Sigmoid colon (tissue), 6 donors: ENCODE measurements at regions not wholly inside any gene's neighbourhood (a gene's known extent, or its start where the extent isn't known, plus 50 kb on each side); places are given as distances from the start of the nearest gene placed in this dataset.

Experiments used
- DNase-seq: peaks from one replicate; pipeline ENCODE4 v3.0.0-alpha.2; 2019
- H3K27ac ChIP-seq, 4 donors: fragments of 200-600 bp; sonication (generic); one replicate each; pipeline ENCODE4 v1.5.1; 2016 to 2019; ENCODE audit warnings: mild to moderate bottlenecking in 1 of 4
- H3K27me3 ChIP-seq, 3 donors: fragments of 200-600 bp; sonication (generic); one replicate each; pipeline ENCODE4 v1.5.1; 2019; ENCODE audit warnings: mild to moderate bottlenecking in 1 of 3
- H3K36me3 ChIP-seq, 4 donors: fragments of 200-600 bp; sonication (generic); one replicate each; pipeline ENCODE4 v1.5.1; 2016 to 2019
- H3K4me1 ChIP-seq, 4 donors: fragments of 200-600 bp; sonication (generic); one replicate each; pipeline ENCODE4 v1.5.1; 2017 to 2019
- H3K4me3 ChIP-seq, 4 donors: fragments of 200-600 bp; sonication (generic); one replicate each; pipeline ENCODE4 v1.5.1; 2017 to 2019; ENCODE audit warnings: mild to moderate bottlenecking in 2 of 4, moderate library complexity in 1 of 4
- H3K9me3 ChIP-seq, 4 donors: fragments of 200-600 bp in 3 of 4; sonication (generic) in 3 of 4; one replicate each; pipeline versions ENCODE4 v1.5.1 to v1.6.1; 2013 to 2019
- CTCF ChIP-seq, 4 experiments: fragments of 450-650 bp in 3 of 4; fragments of 200-600 bp in 1 of 4; IDR thresholded peaks; one replicate each; pipeline ENCODE4 v1.5.1; 2016 to 2019; ENCODE audit warnings: antibody characterized with exemption in 4 of 4, mild to moderate bottlenecking in 3 of 4, moderate library complexity in 2 of 4
- EP300 ChIP-seq, 4 donors: sonication (generic); formaldehyde crosslinking; IDR thresholded peaks; one replicate each; pipeline ENCODE4 v1.6.1; 2017; ENCODE audit warnings: antibody characterized with exemption in 4 of 4
- POLR2A ChIP-seq, 2 donors: fragments of 450-650 bp; IDR thresholded peaks; one replicate each; pipeline ENCODE4 v1.6.1; 2016; ENCODE audit warnings: antibody characterized with exemption in 2 of 2, mild to moderate bottlenecking in 2 of 2, moderate library complexity in 2 of 2
- POLR2AphosphoS5 ChIP-seq, 4 donors: sonication (generic); formaldehyde crosslinking; IDR thresholded peaks; one replicate each; pipeline ENCODE4 v1.6.1; 2017; ENCODE audit warnings: antibody characterized with exemption in 4 of 4
- WGBS, 2 donors: extraction: QIAGEN DNeasy Blood & Tissue Kit; methylation state at CpG; one replicate each; pipeline ENCODE4 v1.1.7; 2013; 5-methylcytosine and 5-hydroxymethylcytosine counted together
- intact Hi-C: fragments of 100-400 bp; cut with DNase I; formaldehyde crosslinking; loops from one replicate; pipeline ENCODE4 v1.15.1; 2023
- donor health status: healthy with polysubstance abuse.
- donor health status: healthy.

GRCh38 chr16:79390481-79391051 lies 210.0 kb downstream of the MAF start:
- H3K27me3 ChIP-seq = no peaks in the 10 kb centered on the region
- no peak overlapping the region for H3K27ac ChIP-seq
- 67 to 77% methylated on average over 9 of the region's 9 CpGs for WGBS, 2 donors
- no peak for DNase-seq
- no peak overlapping the region for H3K4me3 ChIP-seq
- no peak for TF ChIP-seq CTCF (IDR thresholded peaks at IDR 0.05)
- TF ChIP-seq POLR2A (IDR thresholded peaks at IDR 0.05) = no peak
- no peaks in the 10 kb centered on the region for H3K4me1 ChIP-seq
- no peaks in the 10 kb centered on the region for H3K36me3 ChIP-seq
- no peaks in the 10 kb centered on the region for H3K9me3 ChIP-seq
- intact Hi-C loops = no loop called here

GRCh38 chr16:79388396-79388795 lies 212.1 kb downstream of the MAF start:
- Histone ChIP-seq H3K9me3 (no peaks in the 10 kb centered on the region), H3K36me3 (no peaks in the 10 kb centered on the region), H3K4me3 (no peak overlapping the region), H3K4me1 (no peaks in the 10 kb centered on the region), H3K27me3 (no peaks in the 10 kb centered on the region), H3K27ac (no peak overlapping the region)
- TF ChIP-seq POLR2AphosphoS5 (IDR thresholded peaks at IDR 0.05) = no peak
- TF ChIP-seq CTCF (IDR thresholded peaks at IDR 0.05) = no peak
- no peak for TF ChIP-seq EP300 (IDR thresholded peaks at IDR 0.05)
- no peak for TF ChIP-seq POLR2A (IDR thresholded peaks at IDR 0.05)
- intact Hi-C loops = no loop called here
- DNase-seq = no peak
- WGBS, 2 donors = 32 to 64% methylated on average over 1 of the region's 1 CpG

- intact Hi-C loops = no loop called here
- Histone ChIP-seq H3K9me3 (no peaks in the 10 kb centered on the region), H3K4me3 (no peak overlapping the region), H3K27me3 (no peaks in the 10 kb centered on the region), H3K36me3 (no peaks in the 10 kb centered on the region), H3K4me1 (no peaks in the 10 kb centered on the region), H3K27ac (no peak overlapping the region)
- TF ChIP-seq EP300 (IDR thresholded peaks at IDR 0.05) = no peak
- TF ChIP-seq CTCF (IDR thresholded peaks at IDR 0.05) = no peak
- TF ChIP-seq POLR2AphosphoS5 (IDR thresholded peaks at IDR 0.05) = no peak
- TF ChIP-seq POLR2A (IDR thresholded peaks at IDR 0.05) = no peak
- no peak for DNase-seq
- 81 to 95% methylated on average over 7 of the region's 7 CpGs for WGBS, 2 donors
Observed at GRCh38 chr16:79386299-79386698, 214.2 kb downstream of the MAF start.

- H3K4me3 ChIP-seq = no peak overlapping the region
- no peak for DNase-seq
- TF ChIP-seq POLR2AphosphoS5 (IDR thresholded peaks at IDR 0.05) (no peak), POLR2A (IDR thresholded peaks at IDR 0.05) (no peak), EP300 (IDR thresholded peaks at IDR 0.05) (no peak), CTCF (IDR thresholded peaks at IDR 0.05) (no peak)
- no peaks in the 10 kb centered on the region for H3K27me3 ChIP-seq
- intact Hi-C loops = no loop called here
- no peaks in the 10 kb centered on the region for H3K4me1 ChIP-seq
- H3K36me3 ChIP-seq = no peaks in the 10 kb centered on the region
- H3K27ac ChIP-seq = no peak overlapping the region
- H3K9me3 ChIP-seq = peaks cover 0 to 3% (median 0%) of the 10 kb centered on the region in 4 donors
- WGBS, 2 donors = 41 to 74% methylated on average over 10 of the region's 10 CpGs
Observed at GRCh38 chr16:79381603-79382042, 218.9 kb downstream of the MAF start.

- WGBS, 2 donors = 30 to 59% methylated on average over 9 of the region's 9 CpGs
- intact Hi-C loops = no loop called here
- H3K9me3 ChIP-seq = peaks cover 0 to 3% (median 0%) of the 10 kb centered on the region in 4 donors
- H3K36me3 ChIP-seq = no peaks in the 10 kb centered on the region
- no peak for TF ChIP-seq EP300 (IDR thresholded peaks at IDR 0.05)
- TF ChIP-seq POLR2AphosphoS5 (IDR thresholded peaks at IDR 0.05) = no peak
- TF ChIP-seq CTCF (IDR thresholded peaks at IDR 0.05) = no peak
- TF ChIP-seq POLR2A (IDR thresholded peaks at IDR 0.05) = no peak
- DNase-seq = no peak
- H3K27ac ChIP-seq = no peak overlapping the region
- no peaks in the 10 kb centered on the region for H3K4me1 ChIP-seq
- H3K4me3 ChIP-seq = no peak overlapping the region
- H3K27me3 ChIP-seq = no peaks in the 10 kb centered on the region
Observed at GRCh38 chr16:79380995-79381602, 219.4 kb downstream of the MAF start.
